T-helper 2 cell treated with Interferon-gamma antibody and Interleukin-4, amounts not matched to agents 100 ng/mL and 5 ng/mL, for 36 hours (primary cell): ENCODE measurements at regions not wholly inside any gene's neighbourhood (a gene's known extent, or its start where the extent isn't known, plus 50 kb on each side); places are given as distances from the start of the nearest gene placed in this dataset.

Source experiments
- intact Hi-C: fragments of 100-400 bp; cut with micrococcal nuclease; formaldehyde crosslinking; loops from one replicate; pipeline ENCODE4 v1.15.1; 2023

- intact Hi-C loops, result no loop called here
These were observed 62.3 kb downstream of the YIPF5 start for GRCh38 chr5:144108131-144108530.
